ENCODE measurements at regions not wholly inside any gene's neighbourhood (a gene's known extent, or its start where the extent isn't known, plus 50 kb on each side); places are given as distances from the start of the nearest gene placed in this dataset.

- TF ChIP-seq CTCF (IDR thresholded peaks at IDR 0.05) (no peak), ZFX (IDR thresholded peaks at IDR 0.05; ENCODE audit: borderline replicate concordance) (no peak)
These were observed 102.8 kb downstream of the DACT2 start for GRCh38 chr6:168216751-168217191.
